ENCODE measurements at regions not wholly inside any gene's neighbourhood (a gene's known extent, or its start where the extent isn't known, plus 50 kb on each side); places are given as distances from the start of the nearest gene placed in this dataset.

- TF ChIP-seq CTCF (IDR thresholded peaks at IDR 0.05) (no peak), POLR2A (IDR thresholded peaks at IDR 0.05) (no peak)
Measured at GRCh38 chr1:2925291-2925690, 96.0 kb upstream of the ACTRT2 start.

All from adrenal gland (tissue), 5 donors.